ENCODE measurements at regions not wholly inside any gene's neighbourhood (a gene's known extent, or its start where the extent isn't known, plus 50 kb on each side); places are given as distances from the start of the nearest gene placed in this dataset.

GRCh38 chr12:125382926-125383325 is 317.7 kb downstream of the AACS start:
- no peak for TF ChIP-seq CTCF (IDR thresholded peaks at IDR 0.05; ENCODE audit: borderline replicate concordance, control extremely low read depth, extremely low read depth, insufficient read depth, missing control alignments)
- no peak for DNase-seq (ENCODE audit: low spot score)
- in situ Hi-C loops (cut with MboI; ENCODE audit: low sequenced_read_pairs, unreplicated experiment) = no loop called here

DNA sequence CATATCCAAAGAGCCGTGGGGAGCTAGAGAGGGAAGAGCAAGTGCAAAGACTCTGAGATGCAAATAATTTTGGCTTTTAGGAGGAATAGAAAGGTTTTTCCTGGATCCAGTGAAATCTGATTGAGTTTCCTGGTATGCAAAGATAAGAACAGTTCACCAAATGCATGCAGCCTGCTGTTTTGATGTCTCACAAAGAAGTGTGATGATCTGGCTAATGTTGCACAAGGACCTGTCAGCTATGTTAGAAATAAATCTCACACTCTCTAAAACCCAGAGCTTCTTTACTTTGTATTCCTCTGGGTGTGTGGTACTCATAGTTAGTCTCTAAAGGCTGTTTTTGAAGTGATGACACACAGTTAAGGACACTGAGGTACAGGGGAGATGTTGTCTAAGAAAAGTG is 321.4 kb downstream of the AACS start:
- no peak for TF ChIP-seq CTCF (IDR thresholded peaks at IDR 0.05; ENCODE audit: borderline replicate concordance, control extremely low read depth, extremely low read depth, insufficient read depth, missing control alignments)
- DNase-seq (ENCODE audit: low spot score) = no peak
- in situ Hi-C loops (cut with MboI; ENCODE audit: low sequenced_read_pairs, unreplicated experiment) = no loop called here

- TF ChIP-seq CTCF (IDR thresholded peaks at IDR 0.05; ENCODE audit: borderline replicate concordance, control extremely low read depth, extremely low read depth, insufficient read depth, missing control alignments) = no peak
- no peak for DNase-seq (ENCODE audit: low spot score)
- in situ Hi-C loops (cut with MboI; ENCODE audit: low sequenced_read_pairs, unreplicated experiment) = no loop called here
Measured at GRCh38 chr12:125387206-125387605, 322.0 kb downstream of the AACS start.

DNA sequence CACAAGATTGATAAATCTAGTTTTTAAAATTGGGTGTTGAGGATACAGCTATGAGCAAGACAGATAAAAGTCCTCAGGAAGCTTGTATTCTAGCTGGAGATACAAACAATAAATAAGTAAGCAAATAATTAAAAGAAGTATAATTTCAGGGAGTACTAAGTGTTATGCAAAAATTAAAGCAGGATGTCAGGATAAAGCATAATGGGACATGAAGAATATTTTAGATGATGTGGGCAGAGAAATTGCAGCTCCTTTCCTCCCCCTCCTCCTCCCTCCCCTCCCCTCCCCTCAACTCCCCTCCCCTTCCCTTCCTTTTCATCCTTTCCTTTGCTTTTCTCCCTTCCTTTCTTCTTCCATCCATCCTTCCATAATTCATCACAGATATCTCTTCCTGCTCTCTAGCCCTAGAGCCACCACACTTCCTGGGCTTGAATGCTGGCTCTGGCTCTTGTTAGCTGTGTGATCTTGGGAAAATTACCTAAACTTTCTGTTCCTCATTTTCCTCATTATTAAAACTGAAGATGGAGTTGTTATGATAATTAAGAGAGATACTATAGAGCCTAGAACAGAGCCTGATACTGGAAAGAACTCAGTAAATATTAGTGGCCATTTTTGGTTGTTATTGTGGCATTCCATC is 323.9 kb downstream of the AACS start:
- no peak for TF ChIP-seq CTCF (IDR thresholded peaks at IDR 0.05; ENCODE audit: borderline replicate concordance, control extremely low read depth, extremely low read depth, insufficient read depth, missing control alignments)
- no peak for DNase-seq (ENCODE audit: low spot score)
- in situ Hi-C loops (cut with MboI; ENCODE audit: low sequenced_read_pairs, unreplicated experiment) = no loop called here

DNA sequence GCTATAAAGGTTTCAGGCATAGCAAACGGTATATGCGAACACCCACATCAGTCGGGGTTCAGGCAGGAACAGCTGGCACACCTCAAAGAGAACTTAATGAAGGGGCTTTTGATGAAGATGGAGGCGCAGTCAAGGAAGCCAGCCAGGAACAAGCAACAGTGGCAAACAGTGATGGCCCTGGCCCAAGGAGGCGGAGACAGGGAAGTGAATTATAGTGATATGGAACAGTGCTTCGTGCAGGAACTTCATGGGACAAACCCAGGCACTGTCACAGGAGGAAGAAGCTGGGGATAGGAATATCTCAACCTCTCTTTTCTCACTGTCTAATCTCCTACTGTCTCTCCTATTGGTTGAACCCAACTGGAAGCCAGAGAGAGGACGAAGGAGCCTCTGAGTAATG is 328.3 kb downstream of the AACS start:
- in situ Hi-C loops (cut with MboI; ENCODE audit: low sequenced_read_pairs, unreplicated experiment) = no loop called here
- no peak for DNase-seq (ENCODE audit: low spot score)
- no peak for TF ChIP-seq CTCF (IDR thresholded peaks at IDR 0.05; ENCODE audit: borderline replicate concordance, control extremely low read depth, extremely low read depth, insufficient read depth, missing control alignments)

DNA sequence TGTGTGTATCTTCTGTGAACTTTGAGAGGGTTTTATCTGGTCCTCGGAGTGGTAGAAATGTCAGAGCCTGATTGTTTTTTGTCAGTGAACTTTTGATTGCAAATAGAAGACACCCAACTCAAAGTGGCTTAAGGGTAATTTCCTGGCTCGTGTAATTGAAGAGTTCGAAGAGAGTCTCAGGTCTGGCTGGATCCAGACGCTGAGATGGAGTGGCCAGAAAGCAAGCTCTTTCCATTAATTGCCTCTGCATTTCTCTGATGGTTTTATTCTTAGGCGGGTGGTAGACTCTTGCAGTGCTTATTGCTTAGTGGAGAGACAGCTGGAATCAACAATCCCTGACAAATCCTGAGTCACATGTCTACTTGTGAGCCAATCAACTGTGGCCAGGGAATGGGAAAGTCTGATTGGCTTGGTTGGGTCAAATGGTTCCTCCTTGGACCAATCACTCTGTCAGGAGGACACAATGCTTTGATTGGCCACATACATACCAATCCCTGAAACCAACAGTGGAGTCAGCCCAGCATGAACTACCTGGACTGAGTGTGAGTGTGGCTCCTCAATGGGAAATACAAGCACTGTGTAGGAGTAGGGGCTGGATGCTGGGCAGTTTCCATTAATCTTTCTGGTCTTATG is 330.5 kb downstream of the AACS start:
- DNase-seq (ENCODE audit: low spot score) = no peak
- in situ Hi-C loops (cut with MboI; ENCODE audit: low sequenced_read_pairs, unreplicated experiment) = no loop called here

More for the DNA sequence above, 330.5 kb downstream of the AACS start:
- TF ChIP-seq CTCF (IDR thresholded peaks at IDR 0.05; ENCODE audit: borderline replicate concordance, control extremely low read depth, extremely low read depth, insufficient read depth, missing control alignments) = no peak

Measured in GM13976 (cell line).